NCI-H774 (cell line): ENCODE measurements at regions not wholly inside any gene's neighbourhood (a gene's known extent, or its start where the extent isn't known, plus 50 kb on each side); places are given as distances from the start of the nearest gene placed in this dataset.

Experiments
- DNase-seq: peaks from one replicate; lab custom pipeline; 2025; lab: John Stamatoyannopoulos, UW

DNA sequence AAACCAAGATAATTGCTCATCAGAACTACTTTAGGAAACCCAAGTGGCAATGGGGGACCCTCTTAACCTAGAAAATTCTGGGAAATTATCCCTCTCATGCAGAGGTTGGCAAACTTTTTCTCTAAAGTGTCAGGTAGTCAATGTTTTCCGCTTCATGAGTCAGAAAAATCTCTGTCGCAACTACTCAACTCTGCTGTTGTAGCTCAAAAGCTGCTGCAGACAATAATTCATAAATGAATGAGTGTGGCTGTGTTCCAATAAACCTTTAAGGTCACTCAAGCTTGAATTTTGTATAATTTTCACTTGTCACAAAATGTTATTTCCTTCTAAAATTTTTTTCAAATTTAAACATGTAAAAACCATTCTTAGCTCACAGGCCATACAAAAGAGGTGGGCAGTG is 193.4 kb upstream of the MID1 start:
- DNase-seq, result no peak

DNA sequence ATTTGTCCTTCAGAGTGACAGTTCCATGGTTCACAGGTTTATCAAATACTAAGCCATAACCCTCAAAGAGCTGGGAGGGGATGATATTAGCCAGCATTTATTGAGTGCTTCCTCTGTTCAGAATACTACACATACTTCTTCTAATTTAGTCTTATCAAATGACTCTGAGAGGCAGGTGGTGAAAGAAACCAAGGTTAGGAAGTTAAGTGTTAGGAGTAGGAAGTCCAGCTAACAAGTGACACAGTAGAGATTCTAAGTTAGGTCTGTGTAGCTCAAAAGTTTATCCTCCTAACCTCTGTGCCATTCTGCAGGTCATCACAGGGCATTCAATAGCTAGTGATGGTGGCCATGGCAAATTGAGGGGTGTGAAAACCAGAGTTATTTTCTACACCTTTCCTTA is 198.3 kb upstream of the MID1 start:
- DNase-seq, result no peak

DNA sequence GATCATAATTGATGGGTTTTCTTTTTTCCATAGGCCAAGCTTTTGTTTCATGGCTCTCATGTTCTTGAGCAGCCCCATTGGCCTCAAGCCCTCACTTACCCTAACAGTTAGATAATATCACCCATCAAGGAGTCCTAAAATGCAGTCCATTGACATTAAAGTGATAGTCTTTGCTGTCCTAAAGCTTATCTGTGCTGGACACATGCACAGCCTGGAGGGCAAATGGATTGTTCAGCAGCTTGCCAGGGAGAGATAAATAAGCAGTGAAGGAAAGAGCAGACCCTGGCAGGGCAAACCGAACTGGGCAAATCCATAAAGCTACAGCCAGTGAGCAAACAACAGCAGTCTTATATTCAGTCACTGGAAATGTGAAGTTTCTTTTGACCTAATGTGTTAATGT is 199.6 kb upstream of the MID1 start:
- no peak for DNase-seq

DNA sequence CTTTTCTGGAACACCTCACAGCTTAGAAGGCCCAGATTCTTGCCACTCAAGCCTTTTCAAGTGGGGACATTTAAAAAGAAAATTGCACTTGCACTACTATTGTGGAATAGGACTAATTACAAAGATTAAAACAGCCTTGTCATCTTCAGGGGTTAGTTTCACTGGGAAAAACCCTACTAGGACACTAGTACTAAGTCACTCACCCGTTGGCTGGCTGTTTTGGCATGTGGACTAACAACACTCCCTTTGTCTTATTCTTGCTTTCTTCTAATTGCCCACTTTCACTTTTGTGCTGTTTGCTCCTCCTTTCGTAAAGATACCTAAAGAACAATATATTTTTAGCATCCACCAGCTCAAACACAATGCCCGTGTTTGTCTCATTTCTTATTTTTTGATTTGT is 200.9 kb upstream of the MID1 start:
- no peak for DNase-seq

GRCh38 chrX:10828036-10828435 is 207.7 kb upstream of the MID1 start:
- no peak for DNase-seq

DNA sequence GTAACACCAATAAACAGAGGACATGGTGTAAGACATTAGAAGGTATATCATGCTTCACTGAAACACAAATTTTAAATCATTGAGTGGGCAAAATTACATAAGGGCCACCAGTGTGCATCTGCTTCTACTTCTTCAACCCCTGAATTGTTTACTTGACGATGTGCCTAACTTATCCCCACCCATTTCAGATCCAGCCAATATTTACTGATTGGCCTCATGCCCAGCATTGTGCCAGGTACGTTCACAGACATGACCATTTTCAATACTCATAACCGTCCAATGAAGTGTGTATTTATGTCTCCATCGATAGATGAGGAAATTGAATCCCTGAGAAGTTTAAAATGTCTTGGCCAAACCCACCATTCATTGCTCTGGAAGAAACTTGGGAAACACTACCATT is 208.3 kb upstream of the MID1 start:
- DNase-seq, result peak; percentile 29

DNA sequence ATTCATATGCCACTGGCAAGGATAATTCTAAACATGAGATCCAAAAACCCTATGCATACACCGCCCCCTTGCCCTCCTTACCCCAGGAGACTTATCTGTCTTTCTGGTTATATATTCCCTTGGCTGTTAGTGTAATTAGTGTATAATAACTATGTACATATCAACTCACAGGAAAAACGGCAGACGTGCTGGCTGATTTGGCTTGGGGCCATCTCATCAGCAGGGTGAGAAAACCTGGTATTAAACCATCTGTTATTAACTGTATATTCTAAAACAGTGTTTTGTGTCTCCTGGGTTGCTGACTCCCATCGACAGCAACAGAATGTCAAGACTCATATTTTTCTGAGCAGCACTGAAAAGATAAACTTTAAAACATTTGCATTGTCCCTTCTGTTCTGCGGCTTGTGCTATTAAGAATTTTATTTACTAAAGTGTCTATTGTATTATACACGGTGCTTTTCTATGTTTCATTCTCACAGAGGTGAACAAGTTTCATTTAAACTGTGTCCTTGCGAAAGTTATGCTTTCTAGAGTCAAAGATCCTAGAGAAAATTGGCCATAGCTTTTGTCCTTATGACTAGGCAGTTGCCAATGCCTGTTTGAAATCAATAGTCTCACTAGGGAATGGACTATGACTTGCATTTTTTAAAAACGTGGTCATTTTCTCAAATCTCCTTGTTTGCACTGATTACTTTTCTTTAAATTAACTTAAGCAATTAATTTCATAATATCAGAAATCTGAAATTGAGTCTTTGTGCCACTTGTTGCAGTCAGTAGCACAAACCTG is 211.5 kb upstream of the MID1 start:
- DNase-seq, result no peak

- peak; percentile 19 for DNase-seq
These were observed 213.1 kb upstream of the MID1 start for GRCh38 chrX:10833299-10834169.

DNA sequence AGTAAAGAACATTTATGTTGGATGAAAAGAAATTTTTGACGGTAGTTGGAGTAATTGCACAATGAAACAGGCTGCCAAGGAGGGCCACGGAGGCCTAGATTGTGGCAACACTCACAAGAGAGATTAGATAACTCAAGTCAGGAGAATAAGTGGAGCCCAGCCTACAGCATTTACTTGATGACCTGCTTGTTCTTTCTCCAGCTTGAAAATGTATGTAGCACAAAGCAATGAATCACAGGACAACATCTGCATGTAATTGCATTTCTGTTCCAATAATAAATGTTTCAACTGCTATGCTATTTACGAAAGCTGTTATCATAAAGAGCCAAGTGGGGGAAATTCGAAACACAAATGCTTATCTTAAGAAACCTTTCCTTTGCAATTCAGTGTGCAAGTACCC is 221.2 kb upstream of the MID1 start:
- DNase-seq, result no peak

GRCh38 chrX:10842646-10843045 is 222.3 kb upstream of the MID1 start:
- DNase-seq, result no peak

GRCh38 chrX:10847333-10847732 is 226.9 kb upstream of the MID1 start:
- no peak for DNase-seq

- no peak for DNase-seq
These were observed 231.4 kb upstream of the MID1 start for GRCh38 chrX:10851809-10852208.

- DNase-seq, result no peak
These were observed 234.2 kb upstream of the MID1 start for GRCh38 chrX:10854594-10854993.

DNA sequence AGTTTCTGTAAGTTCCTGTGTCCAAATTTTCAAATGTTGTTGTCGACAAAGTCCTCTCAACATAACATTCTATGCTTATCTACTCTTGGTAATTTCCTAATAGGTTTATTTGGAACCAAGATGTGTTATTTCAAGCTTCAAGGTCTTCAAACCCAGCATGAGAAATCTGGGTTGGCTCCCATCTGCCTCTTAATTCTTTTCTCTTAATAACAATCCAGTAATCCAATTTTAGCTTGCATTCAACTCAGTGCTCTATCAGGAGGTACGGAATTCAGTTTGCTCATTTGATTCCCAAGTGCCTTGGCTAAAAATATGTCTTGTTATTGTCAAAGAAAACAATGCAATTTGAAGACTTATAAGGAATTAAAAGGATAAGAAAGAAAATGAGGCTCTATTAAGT is 235.5 kb upstream of the MID1 start:
- DNase-seq, result no peak

DNA sequence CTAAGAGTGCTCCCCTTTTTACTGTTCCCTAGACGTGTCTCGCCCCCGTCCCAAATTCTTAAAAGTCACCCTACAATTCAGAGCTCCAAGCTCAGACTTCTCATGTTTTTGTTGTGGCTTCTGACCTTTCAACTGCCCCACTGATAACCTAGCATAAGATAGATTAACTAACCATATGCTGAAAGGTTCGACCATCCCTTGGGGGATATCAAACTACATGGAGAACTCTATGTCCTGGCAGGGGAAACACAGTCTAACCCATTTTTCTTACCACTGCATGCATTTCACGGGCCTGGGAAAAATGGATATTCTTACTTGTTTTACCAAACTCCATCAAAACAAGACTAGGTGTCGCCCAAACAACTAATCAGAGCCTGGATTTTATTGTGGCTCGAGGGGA is 236.4 kb upstream of the MID1 start:
- no peak for DNase-seq

DNA sequence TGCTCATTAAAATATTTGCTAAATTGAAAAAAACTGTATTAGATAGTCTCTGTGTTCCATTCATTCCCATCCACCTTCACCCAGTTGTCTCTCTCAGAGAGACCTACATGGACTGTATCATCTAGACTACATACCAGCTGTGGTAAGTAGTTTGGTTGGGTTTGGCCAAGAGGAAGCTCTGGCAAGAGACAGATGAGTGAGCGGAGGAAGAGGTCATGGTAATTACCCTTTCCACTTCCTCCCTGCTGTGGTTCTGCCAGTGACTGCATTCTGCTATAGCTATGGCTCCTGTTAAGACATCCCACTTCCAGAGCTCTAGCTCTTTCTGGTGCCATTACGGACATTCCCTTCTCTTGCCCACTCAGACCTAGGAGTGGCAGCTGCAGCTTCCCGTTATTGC is 239.0 kb upstream of the MID1 start:
- no peak for DNase-seq

DNA sequence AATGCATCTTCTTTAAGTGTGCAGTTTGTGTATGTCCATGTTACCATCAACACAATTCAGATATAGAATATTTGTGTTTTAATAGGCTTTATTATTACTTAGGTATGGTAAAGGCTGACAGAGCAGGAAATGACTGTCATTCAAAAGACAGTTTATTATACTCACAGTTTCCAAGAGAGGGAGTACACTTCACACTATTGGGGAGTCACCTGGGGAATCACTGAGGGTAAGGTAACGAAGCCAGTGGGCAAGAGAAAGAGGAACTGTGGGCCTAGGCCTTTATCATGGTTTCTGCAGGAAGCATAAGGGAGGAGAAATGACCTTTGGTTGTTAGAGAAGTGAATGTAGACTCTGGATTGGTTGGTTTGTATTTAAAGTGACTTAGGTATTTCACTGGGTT is 235.1 kb upstream of the HCCS start:
- no peak for DNase-seq

- DNase-seq, result no peak
These were observed 228.6 kb upstream of the HCCS start for GRCh38 chrX:10882484-10882883.

DNA sequence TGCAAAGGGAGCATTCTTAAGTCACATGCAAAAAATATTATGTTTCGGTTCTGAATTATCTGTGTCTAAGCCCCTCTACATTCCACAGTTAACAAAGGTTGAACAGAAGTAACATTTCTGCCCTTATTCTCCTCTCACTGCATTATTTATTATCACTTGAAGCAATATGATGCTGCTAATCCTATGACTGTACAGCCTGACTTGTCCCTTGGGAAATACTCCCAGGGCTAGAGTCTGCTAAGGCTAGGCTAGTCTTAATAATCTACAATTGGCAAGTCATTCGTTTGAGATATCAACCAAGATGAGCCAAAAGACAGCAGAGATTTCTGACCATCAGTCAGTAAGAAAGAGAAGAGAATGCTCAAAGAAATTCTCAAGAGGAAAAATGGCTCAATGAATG is 226.9 kb upstream of the HCCS start:
- DNase-seq, result no peak

DNA sequence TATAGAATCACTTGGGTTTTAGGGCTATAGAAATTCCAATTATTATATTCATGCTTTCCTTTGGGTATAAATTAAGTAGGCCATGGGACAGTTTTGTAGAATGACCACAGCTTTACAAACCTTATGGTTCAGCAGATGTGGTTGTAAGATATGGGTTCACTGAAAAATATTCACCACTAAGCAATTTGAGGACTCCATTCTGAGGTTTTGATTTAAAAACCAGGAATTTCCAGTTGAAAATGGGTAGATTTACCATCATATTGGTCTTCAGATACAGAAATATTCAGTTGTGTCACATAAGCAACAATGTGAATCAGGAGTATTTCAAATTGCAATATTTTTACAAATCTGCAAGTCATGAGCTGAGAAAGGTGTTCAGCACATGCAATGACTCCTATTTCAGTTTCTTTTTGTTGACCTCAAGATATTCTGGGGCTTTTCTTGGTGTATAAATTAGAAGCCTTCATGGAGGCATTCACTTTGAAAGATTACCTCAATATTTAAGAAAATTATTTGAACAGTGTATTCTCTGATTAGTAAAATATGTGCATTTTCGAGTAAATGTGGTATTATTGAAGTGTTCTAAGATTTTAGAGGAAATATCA is 218.4 kb upstream of the HCCS start:
- no peak for DNase-seq

GRCh38 chrX:10893366-10893765 is 217.8 kb upstream of the HCCS start:
- no peak for DNase-seq

DNA sequence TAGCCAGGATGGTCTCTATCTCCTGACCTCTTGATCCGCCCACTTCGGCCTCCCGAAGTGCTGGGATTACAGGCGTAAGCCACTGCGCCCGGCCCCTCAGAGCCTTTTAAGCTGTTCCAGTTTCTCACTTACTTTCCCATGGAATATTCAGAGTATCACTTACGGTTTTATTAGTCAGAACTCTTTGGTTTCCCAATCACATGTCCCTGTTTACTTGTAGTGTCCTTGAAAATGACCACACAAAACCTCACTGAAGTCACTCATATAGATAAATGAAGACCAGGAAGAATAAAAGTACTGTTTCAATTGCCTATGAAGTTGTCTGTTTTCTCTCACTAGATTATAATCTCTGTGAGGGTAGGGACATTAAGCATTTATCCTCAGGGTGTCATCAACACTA is 217.2 kb upstream of the HCCS start:
- no peak for DNase-seq

- no peak for DNase-seq
These were observed 213.4 kb upstream of the HCCS start for GRCh38 chrX:10897768-10898167.
